GM20000 (cell line): ENCODE measurements at regions not wholly inside any gene's neighbourhood (a gene's known extent, or its start where the extent isn't known, plus 50 kb on each side); places are given as distances from the start of the nearest gene placed in this dataset.

ENCODE experiments used
- DNase-seq: peaks from one replicate; pipeline ENCODE4 v3.0.0; 2012; ENCODE audit warnings: low spot score
- TF ChIP-seq, protein P1 (sequence below): IDR thresholded peaks from 2 replicates; pipeline ENCODE4 v1.5.1; 2012; ENCODE audit warnings: mild to moderate bottlenecking, control low read depth; ENCODE audit errors: extremely low read depth, missing control alignments

DNA sequence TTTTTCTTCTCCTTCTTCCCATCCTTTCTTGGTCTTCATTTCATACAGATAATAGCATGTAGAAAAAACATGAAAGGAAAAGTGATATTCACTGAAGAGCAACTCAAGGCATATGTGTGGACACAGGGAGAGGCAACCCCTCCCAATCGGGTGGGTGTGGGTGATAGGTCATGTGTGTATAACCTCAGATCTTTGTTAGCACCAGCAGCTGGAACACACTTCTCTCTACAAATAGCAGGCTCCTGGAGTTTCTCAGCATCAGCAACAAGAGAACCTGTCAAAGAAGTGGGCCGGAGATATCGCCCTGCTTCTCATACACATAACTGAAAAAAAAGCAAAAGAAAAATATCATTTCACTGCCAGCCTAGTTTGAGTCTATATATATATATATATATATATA, 426.4 kb downstream of the DTWD2 start:
- no peak for DNase-seq
- TF ChIP-seq, protein P1, sequence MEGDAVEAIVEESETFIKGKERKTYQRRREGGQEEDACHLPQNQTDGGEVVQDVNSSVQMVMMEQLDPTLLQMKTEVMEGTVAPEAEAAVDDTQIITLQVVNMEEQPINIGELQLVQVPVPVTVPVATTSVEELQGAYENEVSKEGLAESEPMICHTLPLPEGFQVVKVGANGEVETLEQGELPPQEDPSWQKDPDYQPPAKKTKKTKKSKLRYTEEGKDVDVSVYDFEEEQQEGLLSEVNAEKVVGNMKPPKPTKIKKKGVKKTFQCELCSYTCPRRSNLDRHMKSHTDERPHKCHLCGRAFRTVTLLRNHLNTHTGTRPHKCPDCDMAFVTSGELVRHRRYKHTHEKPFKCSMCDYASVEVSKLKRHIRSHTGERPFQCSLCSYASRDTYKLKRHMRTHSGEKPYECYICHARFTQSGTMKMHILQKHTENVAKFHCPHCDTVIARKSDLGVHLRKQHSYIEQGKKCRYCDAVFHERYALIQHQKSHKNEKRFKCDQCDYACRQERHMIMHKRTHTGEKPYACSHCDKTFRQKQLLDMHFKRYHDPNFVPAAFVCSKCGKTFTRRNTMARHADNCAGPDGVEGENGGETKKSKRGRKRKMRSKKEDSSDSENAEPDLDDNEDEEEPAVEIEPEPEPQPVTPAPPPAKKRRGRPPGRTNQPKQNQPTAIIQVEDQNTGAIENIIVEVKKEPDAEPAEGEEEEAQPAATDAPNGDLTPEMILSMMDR: no peak

DNA sequence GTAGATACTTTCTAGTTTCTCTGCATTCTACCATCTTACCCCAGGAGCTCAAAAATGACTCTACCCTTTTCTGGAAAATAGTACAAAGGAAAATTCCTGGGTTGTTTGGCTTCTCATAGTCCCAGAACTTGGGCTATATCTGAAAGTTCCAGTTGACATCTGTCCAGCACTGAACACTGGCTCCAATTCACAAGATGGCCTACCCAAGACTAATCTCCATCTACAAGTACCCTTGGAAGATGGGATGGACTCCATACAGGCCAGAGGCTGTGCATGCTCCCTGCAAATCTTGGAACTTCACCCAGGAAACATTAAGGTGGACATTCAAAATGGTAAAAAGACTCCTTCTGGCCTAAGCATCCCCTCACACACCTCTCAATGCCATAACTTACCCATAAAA, 427.1 kb downstream of the DTWD2 start:
- no peak for DNase-seq
- TF ChIP-seq, protein P1: no peak

- no peak for DNase-seq
- TF ChIP-seq, protein P1: no peak
These were observed 429.5 kb downstream of the DTWD2 start for GRCh38 chr5:118558871-118559270.

GRCh38 chr5:118557251-118557661, 431.1 kb downstream of the DTWD2 start:
- no peak for DNase-seq
- TF ChIP-seq, protein P1: no peak

GRCh38 chr5:118556792-118557191, 431.6 kb downstream of the DTWD2 start:
- TF ChIP-seq, protein P1: no peak
- DNase-seq: no peak

DNA sequence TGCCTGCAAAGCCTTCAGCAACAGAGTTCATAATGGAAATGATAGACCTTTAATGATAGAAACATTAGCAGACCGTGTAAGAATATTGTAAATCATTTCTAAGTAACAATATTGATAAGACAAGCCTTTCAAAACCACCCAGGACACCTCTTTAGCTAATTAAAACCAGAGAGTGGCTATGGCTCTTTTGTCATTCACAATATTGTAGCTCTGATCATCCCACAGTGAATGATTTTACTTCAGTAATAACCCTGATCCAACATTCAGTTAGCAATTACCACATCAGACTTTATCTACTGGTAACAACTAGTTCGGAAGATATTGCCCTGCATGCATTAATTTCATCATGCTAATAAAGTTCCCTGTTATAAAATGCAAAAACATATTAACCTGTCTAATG, 432.6 kb downstream of the DTWD2 start:
- TF ChIP-seq, protein P1: no peak
- no peak for DNase-seq

DNA sequence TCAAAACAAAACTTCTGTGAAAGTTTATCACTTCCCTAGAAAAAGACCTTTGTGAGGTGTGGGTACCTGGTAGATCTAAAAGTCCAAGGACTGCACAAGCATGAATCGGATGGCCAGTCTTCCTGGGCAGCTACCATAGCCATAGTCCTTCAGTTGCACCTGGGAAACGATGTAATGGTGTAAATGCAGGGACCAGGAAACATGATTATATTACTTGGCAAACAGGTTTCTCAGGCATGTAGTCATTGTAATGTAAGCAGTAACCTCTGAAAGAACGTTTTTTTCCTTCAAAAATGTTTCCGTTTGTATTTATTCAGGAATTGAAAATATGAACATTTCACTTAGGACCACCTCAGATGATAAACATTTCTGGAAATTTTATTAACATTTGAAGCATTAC, 433.4 kb downstream of the DTWD2 start:
- DNase-seq: no peak
- TF ChIP-seq, protein P1: no peak

DNA sequence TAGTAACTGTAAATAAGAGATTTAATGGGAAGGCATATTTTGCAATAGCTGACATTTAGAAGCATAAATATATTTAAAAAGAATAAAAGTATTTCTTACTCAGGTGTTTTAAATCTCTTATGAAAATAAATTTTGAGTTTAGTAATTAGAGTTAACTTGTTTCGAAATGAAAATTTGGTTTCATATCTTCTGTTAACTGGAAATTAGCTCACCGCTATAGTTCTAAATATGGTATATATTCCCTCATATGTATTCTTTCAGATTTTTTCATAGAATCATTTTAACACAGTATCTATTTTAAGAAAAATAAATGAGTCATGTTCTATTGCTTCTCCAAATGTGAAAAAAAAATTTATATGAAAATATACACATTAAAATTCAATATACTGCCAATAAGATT, 434.1 kb downstream of the DTWD2 start:
- TF ChIP-seq, protein P1: no peak
- DNase-seq: no peak
